WTC11 (cell line): ENCODE measurements at regions not wholly inside any gene's neighbourhood (a gene's known extent, or its start where the extent isn't known, plus 50 kb on each side); places are given as distances from the start of the nearest gene placed in this dataset.
"Not testable (repeated sequence)": the region's sequence is repeated elsewhere in the genome, so short reads cannot be mapped to it uniquely, and the experiment has no call there.

Experiments
- ATAC-seq: fragments of 200-7000 bp; cut with Tn5 transposase; 2 replicates; pipeline ENCODE4 v1.10.0; 2021; ENCODE audit warnings: mild to moderate bottlenecking, moderate library complexity
- CTCF ChIA-PET: fragments of 300-600 bp; sonication (Branson Sonifier 250); formaldehyde crosslinking; loops from one replicate; lab custom pipeline; 2021; ENCODE audit warnings: antibody characterized with exemption; lab: Charles Lee
- POLR2A ChIA-PET: fragments of 350-600 bp; sonication (Branson Sonifier 250); formaldehyde crosslinking; loops from one replicate; lab custom pipeline; 2021; ENCODE audit warnings: antibody characterized with exemption; lab: Charles Lee
- DNase-seq: peaks from one replicate; pipeline ENCODE4 v3.0.0; 2021; ENCODE audit warnings: low spot score
- H3K27ac Mint-ChIP-seq: 2 replicates; pipeline ENCODE4 v1.8.0; 2021; ENCODE audit warnings: mixed read lengths
- H3K27me3 Mint-ChIP-seq: 2 replicates; pipeline ENCODE4 v1.8.0; 2021; ENCODE audit warnings: low read depth, mild to moderate bottlenecking, moderate library complexity, mixed read lengths
- H3K36me3 Mint-ChIP-seq: 2 replicates; pipeline ENCODE4 v1.8.0; 2021; ENCODE audit warnings: mixed read lengths
- H3K4me1 Mint-ChIP-seq: 2 replicates; pipeline ENCODE4 v1.8.0; 2022; ENCODE audit warnings: mixed read lengths
- H3K4me3 Mint-ChIP-seq: 2 replicates; pipeline ENCODE4 v1.8.0; 2021; ENCODE audit warnings: mild to moderate bottlenecking, moderate library complexity, mixed read lengths
- H3K9me3 Mint-ChIP-seq: 2 replicates; pipeline ENCODE4 v1.8.0; 2021; ENCODE audit warnings: mixed read lengths
- CBFB ChIP-seq: sonication (generic); formaldehyde crosslinking; IDR thresholded peaks from 2 replicates; pipeline ENCODE4 v1.8.1; 2022; ENCODE audit warnings: mild to moderate bottlenecking, low read depth, missing genetic modification reagents
- FOXK1 ChIP-seq: sonication (generic); formaldehyde crosslinking; IDR thresholded peaks from 2 replicates; pipeline ENCODE4 v1.8.0; 2022; ENCODE audit warnings: mild to moderate bottlenecking, moderate library complexity, missing genetic modification reagents
- GRHL2 ChIP-seq: fragments of 250-450 bp; sonication (Bioruptor Pico); IDR thresholded peaks from 2 replicates; pipeline ENCODE4 v1.8.0; 2022; ENCODE audit warnings: mild to moderate bottlenecking, moderate library complexity; ENCODE audit not compliant: insufficient replicate concordance, severe bottlenecking
- GTF2I ChIP-seq: fragments of 250-450 bp; sonication (Bioruptor Pico); conservative IDR thresholded peaks from 2 replicates; pipeline ENCODE4 v1.4.0; 2021; ENCODE audit warnings: mild to moderate bottlenecking
- JUN ChIP-seq: sonication (generic); formaldehyde crosslinking; IDR thresholded peaks from 2 replicates; pipeline ENCODE4 v1.8.0; 2023; ENCODE audit warnings: mild to moderate bottlenecking, missing genetic modification reagents
- RELA ChIP-seq: sonication (generic); formaldehyde crosslinking; IDR thresholded peaks from 2 replicates; pipeline ENCODE4 v1.8.1; 2022; ENCODE audit warnings: missing genetic modification reagents, mild to moderate bottlenecking, borderline replicate concordance
- TCF7 ChIP-seq: sonication (generic); formaldehyde crosslinking; IDR thresholded peaks from 2 replicates; pipeline ENCODE4 v1.8.0; 2022; ENCODE audit warnings: mild to moderate bottlenecking, low read depth, missing genetic modification reagents, moderate library complexity
- TEAD1 ChIP-seq: sonication (generic); formaldehyde crosslinking; IDR thresholded peaks from 2 replicates; pipeline ENCODE4 v1.8.0; 2022; ENCODE audit warnings: mild to moderate bottlenecking, missing genetic modification reagents
- ZNF138 ChIP-seq: sonication (generic); formaldehyde crosslinking; conservative IDR thresholded peaks from 2 replicates; pipeline ENCODE4 v1.8.1; 2022; ENCODE audit warnings: mild to moderate bottlenecking, moderate library complexity, missing genetic modification reagents
- ZNF219 ChIP-seq: sonication (generic); formaldehyde crosslinking; IDR thresholded peaks from 2 replicates; pipeline ENCODE4 v1.8.0; 2023; ENCODE audit warnings: missing genetic modification reagents, mild to moderate bottlenecking, borderline replicate concordance
- TF ChIP-seq, protein P1 (sequence below): fragments of 250-450 bp; sonication (Bioruptor Pico); IDR thresholded peaks from 2 replicates; pipeline ENCODE4 v1.9.0; 2021; ENCODE audit warnings: mild to moderate bottlenecking
- TF ChIP-seq, protein P2 (sequence below): sonication (generic); formaldehyde crosslinking; IDR thresholded peaks from 2 replicates; pipeline ENCODE4 v1.8.1; 2022; ENCODE audit warnings: low read depth, mild to moderate bottlenecking, moderate library complexity, missing genetic modification reagents, borderline replicate concordance
- TF ChIP-seq, protein P3 (sequence below): fragments of 250-450 bp; sonication (Bioruptor Pico); IDR thresholded peaks from 2 replicates; pipeline ENCODE4 v1.9.0; 2021; ENCODE audit warnings: mild to moderate bottlenecking
- TF ChIP-seq, protein P4 (sequence below): sonication (generic); formaldehyde crosslinking; IDR thresholded peaks from 2 replicates; pipeline ENCODE4 v1.8.1; 2023; ENCODE audit warnings: mild to moderate bottlenecking, moderate library complexity, missing genetic modification reagents
- TF ChIP-seq, protein P5 (sequence below): sonication (generic); formaldehyde crosslinking; IDR thresholded peaks from 2 replicates; pipeline ENCODE4 v1.8.0; 2022; ENCODE audit warnings: mild to moderate bottlenecking, missing genetic modification reagents
- TF ChIP-seq, protein P6 (sequence below): sonication (generic); formaldehyde crosslinking; IDR thresholded peaks from 2 replicates; pipeline ENCODE4 v1.8.1; 2023; ENCODE audit warnings: mild to moderate bottlenecking, missing genetic modification reagents

DNA sequence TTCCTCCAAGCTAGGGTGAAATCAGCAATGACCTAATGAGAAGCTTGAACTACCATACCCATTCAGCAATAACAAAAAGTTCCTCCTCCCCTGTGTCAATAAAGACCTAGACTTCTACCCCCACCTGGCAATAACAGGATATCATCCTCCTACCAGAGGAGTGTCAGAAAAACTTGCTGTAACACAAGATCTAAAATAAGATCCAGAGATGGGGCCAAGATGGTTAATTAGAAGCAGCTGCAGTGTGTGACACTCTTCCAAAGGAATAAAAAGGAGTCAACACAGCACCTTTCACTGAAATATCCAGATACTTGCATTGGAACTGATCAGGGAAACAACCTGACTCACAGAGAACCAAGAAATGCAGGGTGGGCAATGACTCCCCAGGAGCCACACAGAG lies 84.4 kb upstream of the ARHGAP42 start:
- Mint-ChIP-seq H3K4me1 (no peaks in the 10 kb centered on the region), H3K4me3 (no peak overlapping the region), H3K9me3 (peaks cover 4% of the 10 kb centered on the region; the same call in 1 of the 2 replicates), H3K27ac (no peak overlapping the region), H3K27me3 (no peaks in the 10 kb centered on the region), H3K36me3 (no peaks in the 10 kb centered on the region)
- ATAC-seq = no peak
- no peak for DNase-seq
- CTCF ChIA-PET = interaction anchor here (1.1 kb wide), 1 partner anchor 85 kb away, joined by 3 read pairs; no protein-coding TSS in a partner anchor
- TF ChIP-seq, protein P1, sequence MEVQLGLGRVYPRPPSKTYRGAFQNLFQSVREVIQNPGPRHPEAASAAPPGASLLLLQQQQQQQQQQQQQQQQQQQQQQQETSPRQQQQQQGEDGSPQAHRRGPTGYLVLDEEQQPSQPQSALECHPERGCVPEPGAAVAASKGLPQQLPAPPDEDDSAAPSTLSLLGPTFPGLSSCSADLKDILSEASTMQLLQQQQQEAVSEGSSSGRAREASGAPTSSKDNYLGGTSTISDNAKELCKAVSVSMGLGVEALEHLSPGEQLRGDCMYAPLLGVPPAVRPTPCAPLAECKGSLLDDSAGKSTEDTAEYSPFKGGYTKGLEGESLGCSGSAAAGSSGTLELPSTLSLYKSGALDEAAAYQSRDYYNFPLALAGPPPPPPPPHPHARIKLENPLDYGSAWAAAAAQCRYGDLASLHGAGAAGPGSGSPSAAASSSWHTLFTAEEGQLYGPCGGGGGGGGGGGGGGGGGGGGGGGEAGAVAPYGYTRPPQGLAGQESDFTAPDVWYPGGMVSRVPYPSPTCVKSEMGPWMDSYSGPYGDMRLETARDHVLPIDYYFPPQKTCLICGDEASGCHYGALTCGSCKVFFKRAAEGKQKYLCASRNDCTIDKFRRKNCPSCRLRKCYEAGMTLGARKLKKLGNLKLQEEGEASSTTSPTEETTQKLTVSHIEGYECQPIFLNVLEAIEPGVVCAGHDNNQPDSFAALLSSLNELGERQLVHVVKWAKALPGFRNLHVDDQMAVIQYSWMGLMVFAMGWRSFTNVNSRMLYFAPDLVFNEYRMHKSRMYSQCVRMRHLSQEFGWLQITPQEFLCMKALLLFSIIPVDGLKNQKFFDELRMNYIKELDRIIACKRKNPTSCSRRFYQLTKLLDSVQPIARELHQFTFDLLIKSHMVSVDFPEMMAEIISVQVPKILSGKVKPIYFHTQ (CRISPR knock-in tag) = no peak
- no peak for TF ChIP-seq TEAD1 (CRISPR knock-in tag)
- no peak for TF ChIP-seq TCF7 (CRISPR knock-in tag)
- TF ChIP-seq GTF2I (CRISPR knock-in tag) = no peak
- no peak for TF ChIP-seq RELA
- POLR2A ChIA-PET = no interaction called here

DNA sequence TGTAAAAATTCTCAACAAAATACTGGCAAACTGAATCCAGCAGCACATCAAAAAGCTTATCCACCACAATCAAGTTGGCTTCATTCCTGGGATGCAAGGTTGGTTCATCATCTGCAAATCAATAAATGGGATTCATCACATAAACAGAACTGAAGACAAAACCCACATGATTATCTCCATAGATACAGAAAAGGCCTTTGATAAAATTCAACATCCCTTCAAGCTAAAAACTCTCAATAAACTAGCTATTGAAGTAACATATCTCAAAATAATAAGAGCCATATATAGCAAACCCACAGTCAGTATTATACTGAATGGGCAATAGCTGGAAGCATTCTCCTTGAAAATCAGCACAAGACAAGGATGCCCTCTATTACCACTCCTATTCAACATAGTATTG lies 79.3 kb upstream of the ARHGAP42 start:
- ATAC-seq, POLR2A ChIA-PET, CTCF ChIA-PET, H3K27me3 Mint-ChIP-seq, H3K4me1 Mint-ChIP-seq, H3K4me3 Mint-ChIP-seq, H3K27ac Mint-ChIP-seq, H3K36me3 Mint-ChIP-seq, DNase-seq: not testable (repeated sequence)
- peaks cover 14% of the 10 kb centered on the region for H3K9me3 Mint-ChIP-seq

DNA sequence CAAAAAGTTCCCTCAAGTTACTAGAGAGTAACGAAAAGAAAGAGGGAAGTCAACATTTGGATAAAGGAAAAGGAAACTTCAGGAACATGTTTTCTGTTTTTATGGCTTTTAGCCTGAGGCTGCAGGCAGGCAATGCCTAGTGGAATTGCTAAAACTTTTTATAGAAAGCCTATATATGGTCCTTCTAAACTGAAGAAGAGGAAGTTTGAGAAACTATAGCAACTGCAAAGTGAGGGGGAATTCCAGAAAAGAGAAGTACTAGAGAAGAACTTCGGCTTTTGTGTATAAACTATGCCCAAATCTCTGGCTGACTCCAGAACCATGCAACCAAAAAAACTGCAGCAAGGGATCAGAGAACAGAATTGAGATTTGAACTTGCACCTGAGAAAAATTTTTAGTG lies 74.3 kb upstream of the ARHGAP42 start:
- H3K4me1 Mint-ChIP-seq = 0 out of 2 replicates have a peak, but pooled peaks cover 3% of the 10 kb centered on the region
- H3K27me3 Mint-ChIP-seq = no peaks in the 10 kb centered on the region
- CTCF ChIA-PET = no interaction called here
- H3K27ac Mint-ChIP-seq = no peak overlapping the region
- POLR2A ChIA-PET = no interaction called here
- TF ChIP-seq, protein P2, sequence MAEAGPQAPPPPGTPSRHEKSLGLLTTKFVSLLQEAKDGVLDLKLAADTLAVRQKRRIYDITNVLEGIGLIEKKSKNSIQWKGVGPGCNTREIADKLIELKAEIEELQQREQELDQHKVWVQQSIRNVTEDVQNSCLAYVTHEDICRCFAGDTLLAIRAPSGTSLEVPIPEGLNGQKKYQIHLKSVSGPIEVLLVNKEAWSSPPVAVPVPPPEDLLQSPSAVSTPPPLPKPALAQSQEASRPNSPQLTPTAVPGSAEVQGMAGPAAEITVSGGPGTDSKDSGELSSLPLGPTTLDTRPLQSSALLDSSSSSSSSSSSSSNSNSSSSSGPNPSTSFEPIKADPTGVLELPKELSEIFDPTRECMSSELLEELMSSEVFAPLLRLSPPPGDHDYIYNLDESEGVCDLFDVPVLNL (CRISPR knock-in tag) = no peak
- TF ChIP-seq CBFB (CRISPR knock-in tag) (no peak), FOXK1 (CRISPR knock-in tag) (no peak), ZNF219 (CRISPR knock-in tag) (no peak)
- TF ChIP-seq, protein P3, sequence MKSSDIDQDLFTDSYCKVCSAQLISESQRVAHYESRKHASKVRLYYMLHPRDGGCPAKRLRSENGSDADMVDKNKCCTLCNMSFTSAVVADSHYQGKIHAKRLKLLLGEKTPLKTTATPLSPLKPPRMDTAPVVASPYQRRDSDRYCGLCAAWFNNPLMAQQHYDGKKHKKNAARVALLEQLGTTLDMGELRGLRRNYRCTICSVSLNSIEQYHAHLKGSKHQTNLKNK (CRISPR knock-in tag) = no peak
- TF ChIP-seq, protein P4, sequence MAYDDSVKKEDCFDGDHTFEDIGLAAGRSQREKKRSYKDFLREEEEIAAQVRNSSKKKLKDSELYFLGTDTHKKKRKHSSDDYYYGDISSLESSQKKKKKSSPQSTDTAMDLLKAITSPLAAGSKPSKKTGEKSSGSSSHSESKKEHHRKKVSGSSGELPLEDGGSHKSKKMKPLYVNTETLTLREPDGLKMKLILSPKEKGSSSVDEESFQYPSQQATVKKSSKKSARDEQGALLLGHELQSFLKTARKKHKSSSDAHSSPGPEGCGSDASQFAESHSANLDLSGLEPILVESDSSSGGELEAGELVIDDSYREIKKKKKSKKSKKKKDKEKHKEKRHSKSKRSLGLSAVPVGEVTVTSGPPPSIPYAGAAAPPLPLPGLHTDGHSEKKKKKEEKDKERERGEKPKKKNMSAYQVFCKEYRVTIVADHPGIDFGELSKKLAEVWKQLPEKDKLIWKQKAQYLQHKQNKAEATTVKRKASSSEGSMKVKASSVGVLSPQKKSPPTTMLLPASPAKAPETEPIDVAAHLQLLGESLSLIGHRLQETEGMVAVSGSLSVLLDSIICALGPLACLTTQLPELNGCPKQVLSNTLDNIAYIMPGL (CRISPR knock-in tag) = no peak
- TF ChIP-seq, protein P5, sequence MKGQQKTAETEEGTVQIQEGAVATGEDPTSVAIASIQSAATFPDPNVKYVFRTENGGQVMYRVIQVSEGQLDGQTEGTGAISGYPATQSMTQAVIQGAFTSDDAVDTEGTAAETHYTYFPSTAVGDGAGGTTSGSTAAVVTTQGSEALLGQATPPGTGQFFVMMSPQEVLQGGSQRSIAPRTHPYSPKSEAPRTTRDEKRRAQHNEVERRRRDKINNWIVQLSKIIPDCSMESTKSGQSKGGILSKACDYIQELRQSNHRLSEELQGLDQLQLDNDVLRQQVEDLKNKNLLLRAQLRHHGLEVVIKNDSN (CRISPR knock-in tag) = no peak
- H3K4me3 Mint-ChIP-seq = no peak overlapping the region
- no peak for DNase-seq
- ATAC-seq = no peak
- peaks cover 19% of the 10 kb centered on the region for H3K9me3 Mint-ChIP-seq
- H3K36me3 Mint-ChIP-seq = no peaks in the 10 kb centered on the region

DNA sequence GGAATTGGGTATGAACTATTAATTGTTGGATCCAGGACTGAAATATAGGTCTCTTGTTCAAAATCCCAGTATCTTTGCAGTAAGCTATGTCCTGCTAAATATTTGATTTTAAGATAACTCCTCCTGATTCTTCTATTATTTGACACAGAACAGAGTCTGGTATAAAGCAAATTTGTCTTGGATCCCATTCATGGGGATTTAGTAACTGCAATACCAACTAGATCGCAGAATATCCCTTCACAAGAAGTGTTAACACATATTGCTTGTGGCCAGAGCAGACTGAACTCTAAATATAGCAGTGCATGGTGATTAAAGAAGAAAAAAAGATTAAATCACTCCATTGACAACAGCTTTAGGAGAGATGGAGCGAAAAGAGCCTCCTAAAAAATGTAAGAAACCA lies 68.2 kb upstream of the ARHGAP42 start:
- CTCF ChIA-PET = interaction anchor here (1.5 kb wide), 1 partner anchor 42 kb away, joined by 3 read pairs; no protein-coding TSS in a partner anchor
- Mint-ChIP-seq H3K4me3 (no peak overlapping the region), H3K27me3 (peaks cover 4% of the 10 kb centered on the region), H3K27ac (no peak overlapping the region), H3K36me3 (peaks cover 32% of the 10 kb centered on the region), H3K4me1 (peaks cover 18% of the 10 kb centered on the region), H3K9me3 (peaks cover 39% of the 10 kb centered on the region)
- POLR2A ChIA-PET = interaction anchor here (0.7 kb wide), 1 partner anchor 898 kb away, joined by 3 read pairs; no protein-coding TSS in a partner anchor
- DNase-seq = no peak
- ATAC-seq = no peak
- TF ChIP-seq JUN (CRISPR knock-in tag) (no peak), ZNF138 (CRISPR knock-in tag) (no peak), GRHL2 (CRISPR knock-in tag) (no peak)
- TF ChIP-seq, protein P6, sequence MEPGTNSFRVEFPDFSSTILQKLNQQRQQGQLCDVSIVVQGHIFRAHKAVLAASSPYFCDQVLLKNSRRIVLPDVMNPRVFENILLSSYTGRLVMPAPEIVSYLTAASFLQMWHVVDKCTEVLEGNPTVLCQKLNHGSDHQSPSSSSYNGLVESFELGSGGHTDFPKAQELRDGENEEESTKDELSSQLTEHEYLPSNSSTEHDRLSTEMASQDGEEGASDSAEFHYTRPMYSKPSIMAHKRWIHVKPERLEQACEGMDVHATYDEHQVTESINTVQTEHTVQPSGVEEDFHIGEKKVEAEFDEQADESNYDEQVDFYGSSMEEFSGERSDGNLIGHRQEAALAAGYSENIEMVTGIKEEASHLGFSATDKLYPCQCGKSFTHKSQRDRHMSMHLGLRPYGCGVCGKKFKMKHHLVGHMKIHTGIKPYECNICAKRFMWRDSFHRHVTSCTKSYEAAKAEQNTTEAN = no peak
